MM.1S (cell line): ENCODE measurements at regions not wholly inside any gene's neighbourhood (a gene's known extent, or its start where the extent isn't known, plus 50 kb on each side); places are given as distances from the start of the nearest gene placed in this dataset.

ENCODE experiments used
- DNase-seq: peaks from one replicate; pipeline ENCODE4 v3.0.0-alpha.2; 2015
- H2AFZ ChIP-seq: fragments of 300-600 bp; sonication (generic); 2 replicates; pipeline ENCODE4 v1.6.0; 2016; ENCODE audit warnings: antibody characterized with exemption, low read length
- H3F3A ChIP-seq: fragments of 300-600 bp; sonication (generic); 2 replicates; pipeline ENCODE4 v1.6.1; 2016; ENCODE audit warnings: mild to moderate bottlenecking, antibody characterized with exemption, low read length, moderate library complexity, mixed read lengths; ENCODE audit not compliant: insufficient read depth
- H3K27ac ChIP-seq: fragments of 300-600 bp; sonication (generic); 2 replicates; pipeline ENCODE4 v1.5.1; 2016; ENCODE audit warnings: mild to moderate bottlenecking, low read length
- H3K27me3 ChIP-seq: fragments of 300-600 bp; sonication (generic); replicated peaks from 2 replicates; pipeline ENCODE4 v1.6.0; 2016; ENCODE audit warnings: low read length; ENCODE audit not compliant: insufficient read depth
- H3K36me3 ChIP-seq: fragments of 300-600 bp; sonication (generic); replicated peaks from 2 replicates; pipeline ENCODE4 v1.6.1; 2016; ENCODE audit warnings: mild to moderate bottlenecking, low read length, mixed read lengths; ENCODE audit not compliant: insufficient read depth
- H3K4me1 ChIP-seq: fragments of 300-600 bp; sonication (generic); 2 replicates; pipeline ENCODE4 v1.6.1; 2016; ENCODE audit warnings: low read length, mixed read lengths
- H3K4me2 ChIP-seq: fragments of 300-600 bp; sonication (generic); 2 replicates; pipeline ENCODE4 v1.6.0; 2016; ENCODE audit warnings: low read depth, low read length
- H3K4me3 ChIP-seq: fragments of 300-600 bp; sonication (generic); 2 replicates; pipeline ENCODE4 v1.5.1; 2016; ENCODE audit warnings: low read length, mixed read lengths
- H3K79me2 ChIP-seq: fragments of 300-600 bp; sonication (generic); 2 replicates; pipeline ENCODE4 v1.6.1; 2016; ENCODE audit warnings: mixed run types, low read length, mixed read lengths
- H3K9ac ChIP-seq: fragments of 300-600 bp; sonication (generic); 2 replicates; pipeline ENCODE4 v1.6.1; 2016; ENCODE audit warnings: low read length, mixed read lengths
- H3K9me2 ChIP-seq: fragments of 300-600 bp; sonication (generic); replicated peaks from 2 replicates; pipeline ENCODE4 v1.6.1; 2016; ENCODE audit warnings: mild to moderate bottlenecking, low read length, mixed read lengths; ENCODE audit not compliant: insufficient read depth
- H3K9me3 ChIP-seq: fragments of 300-600 bp; sonication (generic); replicated peaks from 2 replicates; pipeline ENCODE4 v1.6.1; 2016; ENCODE audit warnings: mild to moderate bottlenecking, low read length, mixed read lengths; ENCODE audit not compliant: insufficient read depth
- H4K20me1 ChIP-seq: fragments of 300-600 bp; sonication (generic); 2 replicates; pipeline ENCODE4 v1.6.1; 2016; ENCODE audit warnings: mild to moderate bottlenecking, low read length, moderate library complexity, mixed read lengths; ENCODE audit not compliant: insufficient read depth
- CTCF ChIP-seq: fragments of 300-600 bp; sonication (generic); IDR thresholded peaks from 2 replicates; pipeline ENCODE4 v1.5.1; 2016; ENCODE audit warnings: antibody characterized with exemption, low read length, mixed read lengths
- EZH2 ChIP-seq: fragments of 300-600 bp; sonication (generic); optimal IDR thresholded peaks from 2 replicates; pipeline ENCODE3; 2017; ENCODE audit warnings: low read depth, mild to moderate bottlenecking, antibody characterized with exemption, low read length, mixed read lengths
- EZH2phosphoT487 ChIP-seq: fragments of 300-600 bp; sonication (generic); IDR thresholded peaks from 2 replicates; pipeline ENCODE4 v1.6.1; 2018; ENCODE audit warnings: antibody characterized with exemption, low read length

GRCh38 chr20:23227976-23228375 lies 122.6 kb upstream of the NXT1 start:
- H3F3A ChIP-seq: no peaks in the 10 kb centered on the region
- no peaks in the 10 kb centered on the region for H3K79me2 ChIP-seq
- no peak overlapping the region for H3K9ac ChIP-seq
- DNase-seq: no peak
- H3K36me3 ChIP-seq: no peaks in the 10 kb centered on the region
- no peaks in the 10 kb centered on the region for H4K20me1 ChIP-seq
- no peak for TF ChIP-seq EZH2phosphoT487
- no peak for TF ChIP-seq EZH2
- no peak for TF ChIP-seq CTCF
- H3K4me3 ChIP-seq: no peak overlapping the region
- no peaks in the 10 kb centered on the region for H3K4me1 ChIP-seq
- H3K27me3 ChIP-seq: no peaks in the 10 kb centered on the region
- no peaks in the 10 kb centered on the region for H3K9me2 ChIP-seq
- no peak overlapping the region for H3K27ac ChIP-seq
- no peak overlapping the region for H2AFZ ChIP-seq
- no peaks in the 10 kb centered on the region for H3K9me3 ChIP-seq
- no peak overlapping the region for H3K4me2 ChIP-seq

GRCh38 chr20:23227274-23227673 lies 123.3 kb upstream of the NXT1 start:
- H2AFZ ChIP-seq: no peak overlapping the region
- H3K36me3 ChIP-seq: no peaks in the 10 kb centered on the region
- no peaks in the 10 kb centered on the region for H3K9me3 ChIP-seq
- no peak overlapping the region for H3K4me2 ChIP-seq
- H3K79me2 ChIP-seq: no peaks in the 10 kb centered on the region
- no peaks in the 10 kb centered on the region for H3K27me3 ChIP-seq
- no peak overlapping the region for H3K27ac ChIP-seq
- no peak for TF ChIP-seq EZH2
- no peak for TF ChIP-seq EZH2phosphoT487
- TF ChIP-seq CTCF: no peak
- no peaks in the 10 kb centered on the region for H3K4me1 ChIP-seq
- no peak overlapping the region for H3K9ac ChIP-seq
- H3K4me3 ChIP-seq: no peak overlapping the region
- DNase-seq: no peak
- H3F3A ChIP-seq: no peaks in the 10 kb centered on the region
- H3K9me2 ChIP-seq: no peaks in the 10 kb centered on the region
- no peaks in the 10 kb centered on the region for H4K20me1 ChIP-seq

- Histone ChIP-seq H3K4me1 (no peaks in the 10 kb centered on the region), H3K4me3 (no peak overlapping the region), H3K9me2 (no peaks in the 10 kb centered on the region), H3F3A (no peaks in the 10 kb centered on the region), H3K27ac (no peak overlapping the region), H3K79me2 (no peaks in the 10 kb centered on the region), H2AFZ (no peak overlapping the region), H3K9ac (no peak overlapping the region), H3K4me2 (no peak overlapping the region), H3K36me3 (no peaks in the 10 kb centered on the region), H3K27me3 (no peaks in the 10 kb centered on the region), H3K9me3 (no peaks in the 10 kb centered on the region), H4K20me1 (no peaks in the 10 kb centered on the region)
- no peak for TF ChIP-seq EZH2
- TF ChIP-seq CTCF: no peak
- no peak for TF ChIP-seq EZH2phosphoT487
- no peak for DNase-seq
Measured at GRCh38 chr20:23226612-23227265, 123.9 kb upstream of the NXT1 start.
